Epithelial cell of esophagus (primary cell): ENCODE measurements at regions not wholly inside any gene's neighbourhood (a gene's known extent, or its start where the extent isn't known, plus 50 kb on each side); places are given as distances from the start of the nearest gene placed in this dataset.

Experiments used
- DNase-seq: peaks from one replicate; pipeline ENCODE4 v3.0.0; 2010; ENCODE audit warnings: low read depth
- H3K4me3 ChIP-seq: 2 replicates; pipeline ENCODE4 v1.5.1; 2011; ENCODE audit warnings: mild to moderate bottlenecking, low read length, control low read depth
- TF ChIP-seq, protein P1 (sequence below): IDR thresholded peaks from 2 replicates; pipeline ENCODE4 v1.5.1; 2011; ENCODE audit warnings: low read depth, mild to moderate bottlenecking, low read length, control low read depth, inconsistent platforms; ENCODE audit not compliant: insufficient read depth; ENCODE audit errors: missing control alignments

DNA sequence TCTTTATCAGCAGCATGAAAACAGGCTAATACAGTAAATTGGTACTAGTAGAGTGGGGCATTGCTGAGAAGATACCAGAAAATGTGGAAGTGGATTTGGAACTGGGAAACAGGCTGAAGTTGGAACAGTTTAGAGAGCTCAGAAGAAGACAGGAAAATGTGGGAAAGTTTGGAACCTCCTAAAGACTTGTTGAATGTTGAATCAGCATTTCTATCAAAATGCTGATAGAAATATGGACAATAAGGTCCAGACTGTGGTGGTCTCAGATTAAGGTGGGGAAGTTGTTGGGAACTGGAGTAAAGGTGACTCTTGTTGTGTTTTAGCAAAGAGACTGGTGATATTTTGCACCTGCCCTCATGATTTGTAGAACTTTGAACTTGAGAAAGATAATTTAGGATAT is 231.2 kb upstream of the KCND2 start:
- no peak for DNase-seq
- no peak overlapping the region for H3K4me3 ChIP-seq

DNA sequence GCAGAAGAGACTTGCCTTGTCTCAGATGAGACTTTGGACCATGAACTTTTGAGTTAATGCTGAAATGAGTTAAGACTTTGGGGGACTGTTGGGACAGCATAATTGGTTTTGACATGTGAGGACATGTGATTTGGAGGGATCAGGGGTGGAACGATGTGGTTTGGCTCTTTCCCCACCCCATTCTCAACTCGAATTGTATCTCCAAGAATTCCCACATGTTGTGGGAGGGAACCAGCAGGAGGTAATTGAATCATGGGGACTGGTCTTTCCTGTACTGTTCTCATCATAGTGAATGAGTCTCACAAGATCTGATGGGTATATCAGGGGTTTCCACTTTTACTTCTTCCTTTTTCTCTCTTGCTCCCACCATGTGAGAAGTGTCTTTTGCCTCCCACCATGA is 229.7 kb upstream of the KCND2 start:
- TF ChIP-seq, protein P1, sequence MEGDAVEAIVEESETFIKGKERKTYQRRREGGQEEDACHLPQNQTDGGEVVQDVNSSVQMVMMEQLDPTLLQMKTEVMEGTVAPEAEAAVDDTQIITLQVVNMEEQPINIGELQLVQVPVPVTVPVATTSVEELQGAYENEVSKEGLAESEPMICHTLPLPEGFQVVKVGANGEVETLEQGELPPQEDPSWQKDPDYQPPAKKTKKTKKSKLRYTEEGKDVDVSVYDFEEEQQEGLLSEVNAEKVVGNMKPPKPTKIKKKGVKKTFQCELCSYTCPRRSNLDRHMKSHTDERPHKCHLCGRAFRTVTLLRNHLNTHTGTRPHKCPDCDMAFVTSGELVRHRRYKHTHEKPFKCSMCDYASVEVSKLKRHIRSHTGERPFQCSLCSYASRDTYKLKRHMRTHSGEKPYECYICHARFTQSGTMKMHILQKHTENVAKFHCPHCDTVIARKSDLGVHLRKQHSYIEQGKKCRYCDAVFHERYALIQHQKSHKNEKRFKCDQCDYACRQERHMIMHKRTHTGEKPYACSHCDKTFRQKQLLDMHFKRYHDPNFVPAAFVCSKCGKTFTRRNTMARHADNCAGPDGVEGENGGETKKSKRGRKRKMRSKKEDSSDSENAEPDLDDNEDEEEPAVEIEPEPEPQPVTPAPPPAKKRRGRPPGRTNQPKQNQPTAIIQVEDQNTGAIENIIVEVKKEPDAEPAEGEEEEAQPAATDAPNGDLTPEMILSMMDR: no peak
- no peak overlapping the region for H3K4me3 ChIP-seq
- DNase-seq: peak; percentile 23

More for the DNA sequence above, 231.2 kb upstream of the KCND2 start:
- TF ChIP-seq, protein P1: no peak

DNA sequence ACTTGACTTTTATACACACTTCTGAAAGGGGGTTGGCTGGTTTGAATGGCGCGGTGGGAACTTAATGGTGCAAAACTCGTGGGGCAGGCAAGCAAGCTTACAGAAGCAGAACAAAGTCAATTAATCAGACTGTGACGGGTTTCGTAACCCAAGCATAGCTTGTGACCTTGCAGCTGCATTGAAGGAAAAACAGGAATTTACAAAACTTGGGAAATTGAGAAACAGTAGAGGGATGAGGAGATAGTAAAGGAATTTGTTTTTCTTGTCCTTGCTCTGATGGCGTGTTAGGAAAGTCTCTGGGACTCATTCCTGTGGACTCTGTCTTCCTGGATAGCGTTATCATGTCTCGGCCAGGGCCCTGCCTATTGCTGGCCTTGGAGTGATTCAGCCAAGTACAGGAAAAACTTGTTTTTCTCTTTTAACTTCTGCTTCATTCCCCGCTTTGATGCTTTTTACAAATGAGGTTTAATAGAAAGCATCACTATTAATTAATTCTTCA is 220.0 kb upstream of the KCND2 start:
- DNase-seq: peak; percentile 99
- TF ChIP-seq, protein P1: no peak
- H3K4me3 ChIP-seq: no peak overlapping the region

DNA sequence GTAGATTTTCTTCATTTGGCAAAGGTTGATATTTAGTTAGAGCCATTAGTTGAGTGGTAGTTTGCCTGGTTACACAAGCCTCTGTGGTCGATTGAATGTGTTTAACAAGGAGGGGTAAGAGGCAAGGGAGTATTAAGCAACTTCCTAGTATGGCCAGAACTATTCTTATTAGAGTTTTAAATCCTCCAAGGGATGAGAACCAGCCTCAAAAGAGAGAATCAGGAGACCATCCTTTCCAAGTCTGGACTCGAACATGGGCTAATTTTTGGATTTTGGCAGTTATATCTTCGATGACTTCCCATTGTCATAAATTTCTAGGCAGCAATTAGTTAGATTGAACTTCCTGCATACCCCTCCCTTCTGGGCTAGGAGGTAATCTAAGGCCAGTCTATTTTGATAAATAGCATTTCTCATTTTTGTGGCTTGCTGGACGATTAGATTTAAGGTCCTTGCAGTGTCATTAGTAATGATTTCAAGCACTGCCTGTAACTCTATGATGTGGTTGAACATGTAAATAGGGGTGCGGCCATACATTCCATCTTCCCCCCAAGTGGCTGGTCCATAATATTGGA is 219.5 kb upstream of the KCND2 start:
- TF ChIP-seq, protein P1: no peak
- no peak overlapping the region for H3K4me3 ChIP-seq
- DNase-seq: no peak

- peak overlapping the region; percentile 19 for H3K4me3 ChIP-seq
- peak; percentile 95 for DNase-seq
- TF ChIP-seq, protein P1: no peak
Measured at GRCh38 chr7:120054376-120055100, 218.4 kb upstream of the KCND2 start.

DNA sequence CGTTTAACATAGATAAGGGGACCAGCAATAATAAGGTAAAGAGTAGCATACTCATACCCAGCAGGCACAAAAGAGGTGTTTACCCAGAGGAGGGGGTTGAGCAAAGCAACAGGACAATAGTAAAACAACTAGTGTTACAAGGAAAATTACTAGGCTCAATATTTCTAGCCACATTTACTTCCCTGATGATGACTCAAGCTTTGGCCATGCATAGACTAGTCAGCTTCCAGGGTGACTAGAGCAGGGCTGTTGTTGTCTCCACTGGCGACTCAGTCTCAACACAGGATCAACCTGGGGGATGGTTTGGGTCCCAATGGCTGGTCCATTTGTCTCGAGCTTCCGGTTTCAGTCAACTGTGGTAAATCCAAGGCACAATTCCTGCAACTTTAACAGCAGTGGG is 217.7 kb upstream of the KCND2 start:
- DNase-seq: peak; percentile 92
- H3K4me3 ChIP-seq: peak overlapping the region; percentile 19
- TF ChIP-seq, protein P1: no peak
